OCI-LY7 (cell line): ENCODE measurements at regions not wholly inside any gene's neighbourhood (a gene's known extent, or its start where the extent isn't known, plus 50 kb on each side); places are given as distances from the start of the nearest gene placed in this dataset.

Experiments
- BruUV-seq: library from RNA; stranded (reverse); fragments of 400-500 nt; replicated peaks from 2 replicates; lab custom pipeline; 2021; lab: Mats Ljungman, UMichigan
- CTCF ChIA-PET: fragments of 300-600 bp; sonication (Branson Sonifier 250); formaldehyde crosslinking; loops from one replicate; lab custom pipeline; 2022; ENCODE audit warnings: antibody characterized with exemption; ENCODE audit not compliant: unreplicated experiment; lab: Charles Lee
- POLR2A ChIA-PET: fragments of 300-600 bp; sonication (Branson Sonifier 250); formaldehyde crosslinking; loops from one replicate; lab custom pipeline; 2022; ENCODE audit warnings: antibody characterized with exemption; lab: Charles Lee
- DNase-seq: peaks from one replicate; pipeline ENCODE4 v3.0.0-alpha.2; 2015; ENCODE audit warnings: low spot score
- H2AFZ ChIP-seq: fragments of 200-600 bp; sonication (generic), shearing (Covaris generic); 2 replicates; pipeline ENCODE4 v1.6.1; 2014; ENCODE audit warnings: mild to moderate bottlenecking, antibody characterized with exemption, low read length, moderate library complexity
- H3K27ac ChIP-seq: fragments of 200-600 bp; sonication (generic); 2 replicates; pipeline ENCODE4 v1.5.1; 2014; ENCODE audit warnings: mixed run types, low read depth, mild to moderate bottlenecking, moderate library complexity, low read length, inconsistent platforms; ENCODE audit not compliant: poor library complexity, severe bottlenecking
- H3K36me3 ChIP-seq: fragments of 200-600 bp; sonication (generic); 2 replicates; pipeline ENCODE4 v1.6.1; 2014; ENCODE audit warnings: mild to moderate bottlenecking, antibody characterized with exemption, low read length, moderate library complexity, mixed read lengths; ENCODE audit not compliant: insufficient read depth
- H3K4me1 ChIP-seq: fragments of 200-600 bp; sonication (generic); 2 replicates; pipeline ENCODE4 v1.5.1; 2014; ENCODE audit warnings: mild to moderate bottlenecking, low read length; ENCODE audit not compliant: insufficient read depth, poor library complexity, severe bottlenecking
- H3K4me2 ChIP-seq: fragments of 200-600 bp; sonication (generic); 2 replicates; pipeline ENCODE4 v1.6.1; 2014; ENCODE audit warnings: mild to moderate bottlenecking, low read length
- H3K4me3 ChIP-seq: fragments of 200-600 bp; sonication (generic); 2 replicates; pipeline ENCODE4 v1.5.1; 2014; ENCODE audit warnings: mild to moderate bottlenecking, low read depth, low read length; ENCODE audit not compliant: poor library complexity, severe bottlenecking
- H3K79me2 ChIP-seq: fragments of 200-600 bp; sonication (generic); 2 replicates; pipeline ENCODE4 v1.6.1; 2016; ENCODE audit warnings: low read depth, mild to moderate bottlenecking, low read length, moderate library complexity, mixed read lengths; ENCODE audit not compliant: insufficient read depth
- H3K9me2 ChIP-seq: fragments of 200-600 bp; sonication (generic); 2 replicates; pipeline ENCODE4 v1.6.1; 2016; ENCODE audit warnings: mild to moderate bottlenecking, low read length, mixed read lengths; ENCODE audit not compliant: insufficient read depth
- H3K9me3 ChIP-seq: fragments of 200-600 bp; sonication (generic); 2 replicates; pipeline ENCODE4 v1.6.1; 2014; ENCODE audit warnings: mild to moderate bottlenecking, mixed run types, low read length, mixed read lengths
- H4K20me1 ChIP-seq: fragments of 200-600 bp; sonication (generic); 2 replicates; pipeline ENCODE4 v1.6.1; 2014; ENCODE audit warnings: mild to moderate bottlenecking, antibody characterized with exemption, low read length, moderate library complexity, mixed read lengths; ENCODE audit not compliant: insufficient read depth
- EZH2phosphoT487 ChIP-seq: fragments of 200-600 bp; sonication (generic); IDR thresholded peaks from 2 replicates; pipeline ENCODE4 v1.6.1; 2018; ENCODE audit warnings: low read depth, borderline replicate concordance, mild to moderate bottlenecking, mixed run types, antibody characterized with exemption, low read length, moderate library complexity, mixed read lengths
- intact Hi-C: fragments of 100-400 bp; cut with micrococcal nuclease; formaldehyde crosslinking; loops from one replicate; pipeline ENCODE4 v1.10.0; 2022; ENCODE audit not compliant: unreplicated experiment
- TF ChIP-seq, protein P1 (sequence below): fragments of 200-600 bp; sonication (generic); conservative IDR thresholded peaks from 2 replicates; pipeline ENCODE4 v1.5.1; 2014; ENCODE audit warnings: mild to moderate bottlenecking, antibody characterized with exemption, low read length, moderate library complexity, mixed read lengths

DNA sequence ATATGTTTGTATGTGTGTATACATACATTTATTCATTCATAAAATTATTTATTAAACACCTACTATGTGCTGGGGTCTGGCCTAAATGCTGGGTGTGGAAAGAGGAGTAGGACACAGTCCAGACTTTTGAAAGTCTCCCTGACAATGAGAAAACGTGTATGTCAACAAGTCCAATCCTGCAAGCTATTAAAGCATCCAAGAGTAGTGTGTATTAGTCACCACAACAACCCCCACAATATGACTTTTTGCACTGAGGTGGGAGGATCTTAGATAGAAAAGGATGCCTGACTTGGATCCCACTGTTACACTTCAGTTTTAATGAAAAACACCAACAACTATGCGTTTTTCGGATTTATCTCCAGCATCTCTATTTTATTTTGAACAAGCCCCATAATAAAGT is 446.4 kb downstream of the EPHA4 start:
- Histone ChIP-seq H4K20me1 (no peaks in the 10 kb centered on the region), H3K36me3 (no peaks in the 10 kb centered on the region), H2AFZ (no peak overlapping the region), H3K4me2 (no peak overlapping the region), H3K4me1 (no peaks in the 10 kb centered on the region), H3K9me3 (no peaks in the 10 kb centered on the region), H3K4me3 (no peak overlapping the region), H3K79me2 (no peaks in the 10 kb centered on the region), H3K27ac (no peak overlapping the region), H3K9me2 (no peaks in the 10 kb centered on the region)
- POLR2A ChIA-PET: no interaction called here
- intact Hi-C loops: no loop called here
- no peak for DNase-seq
- TF ChIP-seq EZH2phosphoT487: no peak
- TF ChIP-seq, protein P1, sequence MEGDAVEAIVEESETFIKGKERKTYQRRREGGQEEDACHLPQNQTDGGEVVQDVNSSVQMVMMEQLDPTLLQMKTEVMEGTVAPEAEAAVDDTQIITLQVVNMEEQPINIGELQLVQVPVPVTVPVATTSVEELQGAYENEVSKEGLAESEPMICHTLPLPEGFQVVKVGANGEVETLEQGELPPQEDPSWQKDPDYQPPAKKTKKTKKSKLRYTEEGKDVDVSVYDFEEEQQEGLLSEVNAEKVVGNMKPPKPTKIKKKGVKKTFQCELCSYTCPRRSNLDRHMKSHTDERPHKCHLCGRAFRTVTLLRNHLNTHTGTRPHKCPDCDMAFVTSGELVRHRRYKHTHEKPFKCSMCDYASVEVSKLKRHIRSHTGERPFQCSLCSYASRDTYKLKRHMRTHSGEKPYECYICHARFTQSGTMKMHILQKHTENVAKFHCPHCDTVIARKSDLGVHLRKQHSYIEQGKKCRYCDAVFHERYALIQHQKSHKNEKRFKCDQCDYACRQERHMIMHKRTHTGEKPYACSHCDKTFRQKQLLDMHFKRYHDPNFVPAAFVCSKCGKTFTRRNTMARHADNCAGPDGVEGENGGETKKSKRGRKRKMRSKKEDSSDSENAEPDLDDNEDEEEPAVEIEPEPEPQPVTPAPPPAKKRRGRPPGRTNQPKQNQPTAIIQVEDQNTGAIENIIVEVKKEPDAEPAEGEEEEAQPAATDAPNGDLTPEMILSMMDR: no peak
- BruUV-seq: no TSS peak
- CTCF ChIA-PET: no interaction called here

DNA sequence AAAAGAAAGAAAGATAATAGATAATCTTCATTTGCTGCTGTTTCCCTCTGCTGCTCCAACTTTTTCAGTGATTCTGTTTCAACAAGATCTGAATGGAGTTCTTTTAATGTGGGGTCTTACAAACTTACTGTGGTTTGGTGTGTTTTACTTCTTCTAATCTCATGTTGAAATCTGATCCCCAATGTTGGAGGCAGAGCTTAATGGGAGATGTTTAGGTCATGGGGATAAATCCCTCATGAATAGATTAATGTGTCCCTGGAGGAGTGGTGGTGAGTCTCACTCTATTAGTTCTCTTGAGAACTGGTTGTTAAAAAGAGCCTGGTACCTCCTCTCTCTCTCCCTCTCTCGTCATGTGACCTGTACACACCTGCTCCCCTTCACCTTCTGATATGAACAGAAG is 442.4 kb downstream of the EPHA4 start:
- Histone ChIP-seq H3K4me2 (no peak overlapping the region), H3K9me3 (no peaks in the 10 kb centered on the region), H3K79me2 (no peaks in the 10 kb centered on the region), H4K20me1 (no peaks in the 10 kb centered on the region), H3K36me3 (no peaks in the 10 kb centered on the region), H3K4me3 (no peak overlapping the region), H3K9me2 (no peaks in the 10 kb centered on the region), H2AFZ (no peak overlapping the region), H3K27ac (no peak overlapping the region), H3K4me1 (no peaks in the 10 kb centered on the region)
- no TSS peak for BruUV-seq
- POLR2A ChIA-PET: no interaction called here
- intact Hi-C loops: no loop called here
- no peak for TF ChIP-seq EZH2phosphoT487
- TF ChIP-seq, protein P1: no peak
- CTCF ChIA-PET: no interaction called here
- no peak for DNase-seq

DNA sequence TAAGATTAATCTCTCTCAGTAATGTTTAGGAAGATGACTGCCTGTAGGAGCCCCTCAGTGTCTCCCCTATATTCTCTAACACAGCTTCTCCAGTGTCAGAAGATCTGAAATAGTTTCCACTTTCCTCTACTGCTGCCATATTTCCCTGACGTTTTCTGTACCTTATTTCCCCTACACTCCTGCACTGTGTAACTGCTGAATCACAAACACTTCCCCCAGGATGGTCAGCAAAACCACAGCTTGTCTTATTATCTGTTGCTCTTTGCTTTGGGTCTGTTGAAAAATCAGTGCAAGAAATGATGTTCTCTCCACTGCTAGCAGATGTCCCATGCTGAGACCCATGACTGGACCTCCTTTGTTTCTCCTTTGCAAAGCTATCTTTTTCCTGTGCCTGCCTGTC is 441.7 kb downstream of the EPHA4 start:
- Histone ChIP-seq H3K36me3 (no peaks in the 10 kb centered on the region), H3K4me3 (no peak overlapping the region), H3K9me2 (no peaks in the 10 kb centered on the region), H3K4me2 (no peak overlapping the region), H3K4me1 (peaks cover 1% of the 10 kb centered on the region), H2AFZ (no peak overlapping the region), H4K20me1 (no peaks in the 10 kb centered on the region), H3K27ac (no peak overlapping the region), H3K79me2 (no peaks in the 10 kb centered on the region), H3K9me3 (no peaks in the 10 kb centered on the region)
- ChIA-PET POLR2A (interaction anchor here (0.5 to 0.9 kb wide), 6 partner anchors 14 to 1344 kb away, joined by 3 to 5 read pairs (median 3); no protein-coding TSS in a partner anchor), CTCF (no interaction called here)
- no peak for DNase-seq
- intact Hi-C loops: no loop called here
- BruUV-seq: no TSS peak
- TF ChIP-seq, protein P1: no peak
- TF ChIP-seq EZH2phosphoT487: no peak
